GM18909 (cell line): ENCODE measurements at regions not wholly inside any gene's neighbourhood (a gene's known extent, or its start where the extent isn't known, plus 50 kb on each side); places are given as distances from the start of the nearest gene placed in this dataset.

Experiments
- ATAC-seq: cut with Tn5 transposase; IDR thresholded peaks from one replicate; pipeline ENCODE4 v1.9.1; 2021; ENCODE audit warnings: mild to moderate bottlenecking; ENCODE audit not compliant: unreplicated experiment, poor library complexity

- ATAC-seq, result no peak
These were observed 1002.8 kb upstream of the NR2F2 start for GRCh38 chr15:95327661-95328060.

GRCh38 chr15:95328559-95328958, 1001.9 kb upstream of the NR2F2 start:
- no peak for ATAC-seq

- no peak for ATAC-seq
These were observed 1001.1 kb upstream of the NR2F2 start for GRCh38 chr15:95329362-95329761.

GRCh38 chr15:95341686-95342085, 988.8 kb upstream of the NR2F2 start:
- no peak for ATAC-seq

- no peak for ATAC-seq
These were observed 984.6 kb upstream of the NR2F2 start for GRCh38 chr15:95345867-95346266.

GRCh38 chr15:95346721-95347475, 983.6 kb upstream of the NR2F2 start:
- ATAC-seq, result no peak

GRCh38 chr15:95347837-95348236, 982.7 kb upstream of the NR2F2 start:
- no peak for ATAC-seq

GRCh38 chr15:95350908-95351307, 979.6 kb upstream of the NR2F2 start:
- ATAC-seq, result no peak

- no peak for ATAC-seq
These were observed 977.8 kb upstream of the NR2F2 start for GRCh38 chr15:95352631-95353187.

GRCh38 chr15:95353512-95353911, 977.0 kb upstream of the NR2F2 start:
- no peak for ATAC-seq

GRCh38 chr15:95359966-95360365, 970.5 kb upstream of the NR2F2 start:
- no peak for ATAC-seq

GRCh38 chr15:95362306-95362705, 968.2 kb upstream of the NR2F2 start:
- ATAC-seq, result no peak

- no peak for ATAC-seq
These were observed 966.9 kb upstream of the NR2F2 start for GRCh38 chr15:95363646-95364045.

GRCh38 chr15:95365511-95366107, 964.9 kb upstream of the NR2F2 start:
- no peak for ATAC-seq

- ATAC-seq, result no peak
These were observed 962.3 kb upstream of the NR2F2 start for GRCh38 chr15:95368191-95368590.

- ATAC-seq, result no peak
These were observed 961.5 kb upstream of the NR2F2 start for GRCh38 chr15:95368755-95369601.

- no peak for ATAC-seq
These were observed 960.2 kb upstream of the NR2F2 start for GRCh38 chr15:95370291-95370690.

- ATAC-seq, result no peak
These were observed 958.8 kb upstream of the NR2F2 start for GRCh38 chr15:95371664-95372063.

- no peak for ATAC-seq
These were observed 955.2 kb upstream of the NR2F2 start for GRCh38 chr15:95375281-95375680.

- ATAC-seq, result no peak
These were observed 953.1 kb upstream of the NR2F2 start for GRCh38 chr15:95377258-95377852.
